GM19023 (cell line): ENCODE measurements at regions not wholly inside any gene's neighbourhood (a gene's known extent, or its start where the extent isn't known, plus 50 kb on each side); places are given as distances from the start of the nearest gene placed in this dataset.

Experiments
- ATAC-seq: cut with Tn5 transposase; IDR thresholded peaks from one replicate; pipeline ENCODE4 v1.9.1; 2021; ENCODE audit warnings: mild to moderate bottlenecking, moderate library complexity; ENCODE audit not compliant: unreplicated experiment

- ATAC-seq = no peak
Observed at GRCh38 chr14:89501381-89501780, 84.3 kb upstream of the FOXN3 start.

GRCh38 chr14:89500303-89500702 is 83.3 kb upstream of the FOXN3 start:
- ATAC-seq = no peak

DNA sequence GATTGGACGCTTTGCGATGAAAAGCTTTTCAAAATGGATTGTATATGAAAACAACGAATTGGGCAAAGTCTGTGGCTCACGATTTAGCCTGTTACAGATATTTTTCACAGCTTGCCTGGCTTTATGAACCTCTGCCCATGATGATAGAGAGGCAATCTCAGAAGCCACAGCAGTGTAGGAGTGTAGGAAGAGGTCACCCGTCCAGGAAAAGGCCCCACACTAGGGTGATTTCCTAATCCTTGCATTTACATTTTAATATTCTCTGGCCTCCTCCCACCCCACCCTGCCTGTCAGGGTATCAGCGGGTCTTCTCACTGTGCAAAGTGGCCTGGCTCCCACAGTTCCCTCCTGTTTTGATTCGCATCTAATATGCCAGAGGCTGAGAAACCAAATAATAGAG is 81.8 kb upstream of the FOXN3 start:
- ATAC-seq = no peak

DNA sequence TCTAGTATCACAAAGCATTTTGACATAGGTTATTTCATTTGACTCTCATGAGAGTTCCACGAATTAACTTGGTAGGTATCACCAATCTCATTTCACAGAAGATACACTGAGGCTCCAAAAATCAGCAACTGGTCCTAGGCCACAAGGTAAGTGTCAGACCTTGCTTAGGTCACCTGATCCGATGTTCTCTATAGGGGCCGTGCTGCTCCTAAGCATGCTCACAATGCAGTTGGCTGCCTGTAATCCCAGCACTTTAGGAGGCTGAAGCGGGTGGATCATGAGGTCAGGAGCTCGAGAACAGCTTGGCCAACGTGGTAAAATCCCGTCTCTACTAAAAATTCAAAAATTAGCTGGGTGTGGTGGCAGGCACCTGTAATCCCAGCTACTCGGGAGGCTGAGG is 78.7 kb upstream of the FOXN3 start:
- no peak for ATAC-seq

DNA sequence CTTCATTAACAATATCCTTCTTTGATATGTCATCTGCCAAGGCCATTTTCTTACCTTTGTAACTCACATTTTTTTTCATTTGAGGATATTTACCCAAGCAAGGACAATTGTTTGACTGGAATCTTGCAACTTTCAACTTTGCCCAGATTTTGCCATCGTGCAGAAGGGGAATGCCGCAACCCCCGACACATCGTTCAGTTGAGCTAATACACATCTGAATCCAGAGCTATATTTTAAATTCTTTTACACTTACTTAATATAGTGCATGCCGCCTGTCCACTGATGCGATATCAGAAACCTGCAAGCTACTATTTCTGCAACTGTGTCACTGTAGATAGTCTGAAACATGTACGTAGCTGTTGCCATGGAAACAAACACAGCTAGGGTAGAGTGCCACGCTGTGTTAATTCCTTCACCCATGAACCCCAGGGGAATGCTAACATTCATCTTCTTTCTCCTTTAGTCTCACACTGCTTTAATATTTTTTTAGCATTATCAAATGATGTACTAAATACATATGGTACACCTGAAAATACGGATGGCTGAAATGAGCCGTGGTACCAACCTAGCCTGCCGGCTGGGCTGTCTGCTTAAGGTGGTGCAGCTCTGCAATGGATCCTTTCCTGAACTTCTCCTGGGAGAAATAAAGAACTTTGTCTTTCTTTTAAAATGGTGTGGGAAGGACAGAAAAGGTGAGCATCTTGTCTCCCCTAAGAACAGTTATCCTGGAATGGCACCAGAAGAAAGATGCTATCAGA is 77.0 kb upstream of the FOXN3 start:
- ATAC-seq = peak; percentile 90

GRCh38 chr14:89493406-89493805 is 76.4 kb upstream of the FOXN3 start:
- ATAC-seq = no peak

- no peak for ATAC-seq
Observed at GRCh38 chr14:89491711-89492381, 74.8 kb upstream of the FOXN3 start.

GRCh38 chr14:89490466-89490865 is 73.4 kb upstream of the FOXN3 start:
- no peak for ATAC-seq

DNA sequence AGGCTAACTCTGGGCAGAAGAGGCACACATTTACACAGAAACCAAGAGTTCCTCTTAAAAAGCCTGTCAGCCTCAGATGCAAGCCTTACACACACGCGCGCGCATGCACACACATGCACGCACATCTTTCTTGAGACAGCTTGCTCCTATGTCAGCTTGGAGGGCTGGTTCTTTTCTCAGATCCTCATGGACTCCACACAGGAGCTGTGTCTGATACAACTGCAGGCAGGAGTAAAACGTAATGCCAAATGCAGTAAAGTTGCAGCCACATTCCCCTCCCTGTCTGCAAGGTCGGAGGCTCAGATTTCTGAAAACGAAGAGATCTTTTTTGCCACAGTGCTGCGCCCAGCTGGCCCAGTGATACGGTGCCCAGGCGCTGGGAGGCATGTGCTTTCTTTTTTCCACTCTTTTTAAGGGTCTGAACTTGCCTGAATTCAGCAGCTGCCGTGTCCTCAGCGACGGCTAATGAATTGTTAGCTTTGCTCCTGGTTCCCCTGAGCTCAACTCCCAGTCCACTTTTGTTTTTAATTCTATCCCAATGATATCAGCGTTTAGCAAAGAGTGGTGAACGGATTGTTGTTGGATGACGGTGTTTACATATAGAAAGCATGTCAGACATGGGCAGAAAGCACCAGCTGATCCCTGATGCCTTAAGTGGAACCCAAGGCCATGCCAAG is 72.9 kb upstream of the FOXN3 start:
- ATAC-seq = no peak

- ATAC-seq = no peak
Observed at GRCh38 chr14:89486961-89487360, 69.9 kb upstream of the FOXN3 start.

DNA sequence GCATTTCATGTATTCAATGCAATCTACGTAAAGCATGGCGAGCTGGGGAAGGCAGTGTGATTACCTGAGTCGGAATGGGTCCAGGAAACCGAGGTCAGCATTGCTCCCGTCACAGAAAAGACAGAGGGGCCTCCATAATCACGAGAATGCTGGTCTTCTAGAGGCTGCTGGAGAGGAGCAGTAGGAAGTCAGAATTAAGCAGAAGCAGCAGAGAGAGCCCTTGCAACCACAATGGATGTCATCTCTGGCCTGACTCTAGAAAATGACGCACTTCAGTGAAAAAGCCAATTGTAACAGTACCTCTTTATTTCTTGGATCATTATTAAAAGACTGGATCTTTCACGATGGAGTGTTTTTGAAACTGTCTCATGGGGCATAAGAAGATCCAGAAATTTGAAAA is 69.5 kb upstream of the FOXN3 start:
- ATAC-seq = no peak

- ATAC-seq = no peak
Observed at GRCh38 chr14:89485264-89485663, 68.2 kb upstream of the FOXN3 start.

DNA sequence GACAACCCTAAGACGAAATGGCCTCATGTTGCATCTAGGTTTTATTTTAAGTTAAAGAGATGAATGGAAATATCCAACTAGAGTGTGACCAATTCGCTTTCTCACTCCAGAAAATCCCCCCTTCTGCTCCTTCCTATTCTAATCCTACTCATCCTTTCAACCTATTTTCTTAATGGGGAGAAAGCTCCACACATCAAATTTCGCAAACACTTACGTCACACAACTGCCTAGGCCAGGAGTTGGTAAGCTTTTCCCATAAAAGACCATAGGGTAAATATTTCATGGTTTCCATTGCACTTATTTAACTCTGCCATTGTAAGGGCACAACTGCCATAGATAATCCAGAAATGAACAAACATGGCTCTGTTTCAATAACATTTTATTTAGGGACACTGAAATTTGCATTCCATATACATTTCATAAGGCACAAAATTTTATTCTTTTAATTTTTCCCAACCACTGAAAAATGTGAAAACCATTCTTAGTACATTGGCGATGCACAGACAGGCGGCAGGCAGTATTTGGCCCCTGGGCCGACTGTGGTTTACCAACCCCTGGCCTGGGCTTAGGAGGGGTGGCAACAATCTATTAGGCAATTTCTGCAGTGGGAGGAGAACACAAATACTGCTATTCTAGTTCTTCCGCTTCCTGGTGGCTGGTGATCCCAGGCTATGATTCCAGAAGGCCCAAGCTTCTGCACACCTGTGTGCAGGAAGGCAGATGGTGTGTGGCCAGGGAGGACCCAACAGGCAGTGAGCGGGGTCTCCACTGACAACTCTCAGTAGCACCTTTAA is 67.2 kb upstream of the FOXN3 start:
- ATAC-seq = no peak

DNA sequence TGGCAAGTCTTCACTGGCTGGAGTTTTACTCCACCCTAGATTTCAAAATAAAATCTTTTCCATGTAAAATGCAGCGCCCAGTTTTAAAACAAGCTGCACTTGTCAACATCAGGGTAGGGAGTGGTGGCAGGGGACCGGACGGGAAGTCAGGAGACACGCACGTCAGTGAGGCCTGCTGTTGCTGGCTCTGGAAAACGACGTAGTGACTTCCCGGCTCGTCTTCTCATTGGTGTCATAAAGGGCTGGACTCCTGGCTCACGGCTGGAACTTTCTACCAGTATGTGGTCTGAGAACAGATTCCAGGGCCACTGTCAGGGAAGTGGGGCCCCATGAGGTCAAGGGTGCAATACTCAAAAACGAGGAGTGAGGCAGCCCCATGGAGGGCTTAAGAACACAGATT is 64.2 kb upstream of the FOXN3 start:
- ATAC-seq = no peak

DNA sequence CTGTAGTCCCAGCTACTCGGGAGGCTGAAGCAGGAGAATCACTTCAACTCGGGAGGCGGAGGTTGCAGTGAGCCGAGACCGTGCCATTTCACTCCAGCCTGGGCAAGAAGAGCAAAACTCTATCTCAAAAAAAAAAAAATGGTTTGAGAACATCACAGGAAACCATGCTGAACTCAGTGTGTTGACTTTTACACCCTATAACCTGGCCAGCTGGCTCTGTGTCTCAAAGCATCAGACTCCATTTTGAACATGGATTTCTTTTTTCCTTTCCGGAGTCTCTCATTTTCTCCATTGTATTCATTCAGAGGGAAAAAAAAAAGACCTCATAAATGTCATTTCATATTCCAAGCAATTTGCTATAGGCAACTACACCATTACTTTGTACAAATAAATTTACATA is 63.2 kb upstream of the FOXN3 start:
- no peak for ATAC-seq

GRCh38 chr14:89479802-89480201 is 62.8 kb upstream of the FOXN3 start:
- ATAC-seq = no peak

- ATAC-seq = no peak
Observed at GRCh38 chr14:89477391-89477790, 60.4 kb upstream of the FOXN3 start.

DNA sequence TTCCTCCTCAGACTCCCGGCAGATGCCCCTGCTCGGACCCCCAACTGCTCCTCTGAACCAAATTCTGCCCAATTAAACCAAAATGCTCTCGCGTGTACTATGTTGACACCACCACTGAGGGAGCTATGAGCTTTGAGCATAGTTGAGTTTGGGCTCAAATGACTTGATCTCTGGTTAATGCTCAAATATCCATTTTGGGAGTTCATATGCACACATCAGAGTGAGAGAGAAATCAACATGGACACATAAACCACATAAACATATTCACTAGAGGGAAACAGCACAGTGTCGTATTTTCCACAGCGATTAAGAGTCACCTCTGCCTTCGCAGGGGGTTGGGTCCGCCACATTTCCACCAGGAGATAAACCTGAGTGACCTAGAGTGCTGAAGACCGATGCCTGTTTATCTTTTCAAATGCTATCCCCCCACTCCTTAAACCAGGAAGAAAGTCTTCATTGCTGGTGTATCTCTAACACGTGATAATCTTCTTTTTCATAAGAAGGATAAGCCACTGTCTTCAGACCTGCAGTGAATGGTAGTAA is 59.4 kb upstream of the FOXN3 start:
- no peak for ATAC-seq

DNA sequence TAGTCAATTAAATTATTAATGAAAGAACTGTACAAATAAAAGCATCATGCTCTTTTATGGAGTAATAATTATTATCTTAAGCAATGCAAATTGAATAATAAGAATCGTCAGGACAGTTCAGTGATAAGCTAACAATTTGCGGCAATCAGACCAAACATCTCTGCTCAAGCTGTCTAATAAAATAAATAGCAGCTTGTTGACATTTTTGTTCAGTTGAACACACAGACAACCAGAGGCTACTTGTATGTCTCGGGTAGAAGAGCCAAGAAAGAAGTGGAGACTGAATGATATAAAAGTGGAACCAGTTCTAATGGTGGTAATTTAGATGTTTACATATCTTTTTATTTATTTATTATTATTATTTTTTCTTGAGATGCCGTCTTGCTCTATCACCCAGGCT is 57.4 kb upstream of the FOXN3 start:
- no peak for ATAC-seq

DNA sequence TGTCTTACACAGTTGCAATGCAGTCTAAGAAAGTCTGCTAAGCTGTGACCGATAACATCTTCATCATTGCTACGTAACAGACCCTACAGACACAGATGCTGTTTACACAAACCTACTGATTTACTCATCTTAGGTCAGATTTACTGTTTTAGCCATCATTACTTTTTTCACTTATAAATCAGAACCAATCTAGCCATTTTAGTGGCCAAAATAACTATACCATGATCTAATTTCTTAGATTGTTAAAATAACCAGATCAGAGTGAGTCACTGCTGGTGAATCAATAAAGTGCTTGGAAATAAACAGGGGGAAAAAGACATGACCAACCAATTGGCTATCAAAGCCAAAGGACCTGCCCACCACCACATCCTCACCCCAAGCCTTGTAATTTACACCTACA is 57.0 kb upstream of the FOXN3 start:
- no peak for ATAC-seq

- no peak for ATAC-seq
Observed at GRCh38 chr14:89473569-89473968, 56.5 kb upstream of the FOXN3 start.
